ENCODE measurements at regions not wholly inside any gene's neighbourhood (a gene's known extent, or its start where the extent isn't known, plus 50 kb on each side); places are given as distances from the start of the nearest gene placed in this dataset.
"Not testable (repeated sequence)": the region's sequence is repeated elsewhere in the genome, so short reads cannot be mapped to it uniquely, and the experiment has no call there.

- no peak for DNase-seq (ENCODE audit: low read depth)
- no peak overlapping the region for H3K4me3 ChIP-seq (ENCODE audit: low read depth, low read length)
- TF ChIP-seq, protein P1, sequence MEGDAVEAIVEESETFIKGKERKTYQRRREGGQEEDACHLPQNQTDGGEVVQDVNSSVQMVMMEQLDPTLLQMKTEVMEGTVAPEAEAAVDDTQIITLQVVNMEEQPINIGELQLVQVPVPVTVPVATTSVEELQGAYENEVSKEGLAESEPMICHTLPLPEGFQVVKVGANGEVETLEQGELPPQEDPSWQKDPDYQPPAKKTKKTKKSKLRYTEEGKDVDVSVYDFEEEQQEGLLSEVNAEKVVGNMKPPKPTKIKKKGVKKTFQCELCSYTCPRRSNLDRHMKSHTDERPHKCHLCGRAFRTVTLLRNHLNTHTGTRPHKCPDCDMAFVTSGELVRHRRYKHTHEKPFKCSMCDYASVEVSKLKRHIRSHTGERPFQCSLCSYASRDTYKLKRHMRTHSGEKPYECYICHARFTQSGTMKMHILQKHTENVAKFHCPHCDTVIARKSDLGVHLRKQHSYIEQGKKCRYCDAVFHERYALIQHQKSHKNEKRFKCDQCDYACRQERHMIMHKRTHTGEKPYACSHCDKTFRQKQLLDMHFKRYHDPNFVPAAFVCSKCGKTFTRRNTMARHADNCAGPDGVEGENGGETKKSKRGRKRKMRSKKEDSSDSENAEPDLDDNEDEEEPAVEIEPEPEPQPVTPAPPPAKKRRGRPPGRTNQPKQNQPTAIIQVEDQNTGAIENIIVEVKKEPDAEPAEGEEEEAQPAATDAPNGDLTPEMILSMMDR (conservative IDR thresholded peaks at IDR 0.05; ENCODE audit: low read depth, low read length) = no peak
Measured at GRCh38 chr3:153555919-153556318, 393.9 kb downstream of the RAP2B start.

DNA sequence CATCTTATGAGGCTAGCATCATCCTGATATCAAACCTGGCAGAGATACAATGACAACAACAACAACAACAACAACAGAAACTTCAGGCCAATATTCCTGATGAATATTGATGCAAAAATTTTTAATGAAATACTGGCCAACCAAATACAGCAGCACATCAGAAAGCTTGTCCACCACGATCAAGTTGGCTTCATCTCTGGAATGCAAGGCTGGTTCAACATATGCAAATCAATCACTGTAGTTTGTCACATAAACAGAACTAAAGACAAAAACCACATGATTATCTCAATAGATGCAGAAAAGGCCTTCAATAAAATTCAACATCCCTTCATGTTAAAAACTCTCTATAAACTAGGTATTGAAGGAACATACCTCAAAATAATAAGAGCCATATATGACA is 397.3 kb downstream of the RAP2B start:
- not testable (repeated sequence) for DNase-seq (ENCODE audit: low read depth); H3K4me3 ChIP-seq (ENCODE audit: low read depth, low read length)

GRCh38 chr3:153567011-153567410 is 405.0 kb downstream of the RAP2B start:
- TF ChIP-seq, protein P1 (conservative IDR thresholded peaks at IDR 0.05; ENCODE audit: low read depth, low read length) = no peak
- H3K4me3 ChIP-seq (ENCODE audit: low read depth, low read length) = no peak overlapping the region
- no peak for DNase-seq (ENCODE audit: low read depth)

DNA sequence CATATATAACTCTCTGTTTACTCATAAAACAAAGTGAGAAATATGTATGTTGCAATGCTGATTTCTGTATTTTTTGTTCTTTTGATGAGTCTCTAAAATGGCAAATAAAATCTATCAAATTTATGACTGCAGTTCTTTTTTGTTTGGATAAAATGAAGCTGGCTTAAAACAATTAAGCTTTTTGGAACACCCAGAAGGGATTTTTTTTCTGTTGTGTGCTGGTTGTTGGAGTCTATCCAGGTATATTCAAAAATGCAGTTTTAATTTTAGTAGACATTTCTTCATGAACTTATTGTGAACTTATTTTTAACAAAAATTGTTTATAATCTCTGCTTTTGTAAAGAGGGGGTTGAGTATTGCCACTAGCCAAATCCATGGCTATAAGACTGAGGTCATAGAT is 405.5 kb downstream of the RAP2B start:
- no peak overlapping the region for H3K4me3 ChIP-seq (ENCODE audit: low read depth, low read length)
- DNase-seq (ENCODE audit: low read depth) = no peak
- TF ChIP-seq, protein P1 (conservative IDR thresholded peaks at IDR 0.05; ENCODE audit: low read depth, low read length) = no peak

- DNase-seq (ENCODE audit: low read depth); H3K4me3 ChIP-seq (ENCODE audit: low read depth, low read length): not testable (repeated sequence)
Measured at GRCh38 chr3:153570481-153570880, 408.5 kb downstream of the RAP2B start.

DNA sequence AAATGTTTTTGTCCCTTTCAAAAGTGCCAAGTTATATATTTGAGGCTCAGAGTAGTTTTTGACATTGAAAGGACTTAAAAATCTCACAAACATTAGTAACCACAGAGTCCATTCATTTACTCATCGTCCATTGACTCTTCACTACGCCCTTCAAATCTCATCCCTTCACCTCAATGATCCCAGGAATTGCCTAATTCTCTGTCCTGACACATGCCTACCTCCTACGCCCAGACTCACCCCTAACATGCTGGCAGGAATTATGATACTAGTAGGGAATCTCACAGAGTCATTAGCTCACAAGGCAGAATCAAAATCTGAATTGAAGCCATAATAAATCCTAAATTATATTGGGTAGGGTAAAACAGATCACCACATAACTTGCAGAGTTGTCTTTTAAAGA is 410.1 kb downstream of the RAP2B start:
- H3K4me3 ChIP-seq (ENCODE audit: low read depth, low read length) = no peak overlapping the region
- TF ChIP-seq, protein P1 (conservative IDR thresholded peaks at IDR 0.05; ENCODE audit: low read depth, low read length) = no peak
- DNase-seq (ENCODE audit: low read depth) = no peak

DNA sequence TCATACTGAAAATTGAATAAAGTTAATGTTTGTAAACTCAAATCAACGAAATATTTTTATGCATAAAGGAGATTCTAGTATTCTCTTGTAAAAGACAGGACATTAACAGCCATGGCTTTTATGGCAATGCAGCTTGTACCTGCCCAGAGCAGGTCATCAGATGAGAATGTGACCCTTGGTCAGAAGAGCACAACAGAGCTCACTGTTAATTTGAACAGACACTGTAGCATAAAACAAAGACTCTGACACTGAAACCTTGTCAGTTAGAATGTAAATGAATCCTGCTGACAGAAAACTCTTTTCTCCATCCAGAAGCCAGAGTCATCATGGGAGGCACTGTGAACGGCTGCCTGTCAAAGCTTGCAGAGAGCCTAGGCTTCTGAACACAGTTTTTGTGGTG is 410.6 kb downstream of the RAP2B start:
- TF ChIP-seq, protein P1 (conservative IDR thresholded peaks at IDR 0.05; ENCODE audit: low read depth, low read length) = no peak
- no peak for DNase-seq (ENCODE audit: low read depth)

GRCh38 chr3:153573481-153573880 is 411.5 kb downstream of the RAP2B start:
- no peak for DNase-seq (ENCODE audit: low read depth)
- TF ChIP-seq, protein P1 (conservative IDR thresholded peaks at IDR 0.05; ENCODE audit: low read depth, low read length) = no peak
- no peak overlapping the region for H3K4me3 ChIP-seq (ENCODE audit: low read depth, low read length)

More for the DNA sequence above, 410.6 kb downstream of the RAP2B start:
- H3K4me3 ChIP-seq (ENCODE audit: low read depth, low read length) = no peak overlapping the region

Data from choroid plexus epithelial cell (primary cell).